ENCODE measurements at regions not wholly inside any gene's neighbourhood (a gene's known extent, or its start where the extent isn't known, plus 50 kb on each side); places are given as distances from the start of the nearest gene placed in this dataset.

- no peak for DNase-seq (ENCODE audit: low spot score)
These were observed 678.1 kb downstream of the MCTP2 start for GRCh38 chr15:94909510-94909909.

GRCh38 chr15:94910166-94910565 lies 678.8 kb downstream of the MCTP2 start:
- DNase-seq (ENCODE audit: low spot score) = no peak

GRCh38 chr15:94912760-94913159 lies 681.4 kb downstream of the MCTP2 start:
- no peak for DNase-seq (ENCODE audit: low spot score)

GRCh38 chr15:94917068-94917467 lies 685.7 kb downstream of the MCTP2 start:
- no peak for DNase-seq (ENCODE audit: low spot score)

GRCh38 chr15:94921936-94922335 lies 690.6 kb downstream of the MCTP2 start:
- no peak for DNase-seq (ENCODE audit: low spot score)

GRCh38 chr15:94924057-94924456 lies 692.7 kb downstream of the MCTP2 start:
- DNase-seq (ENCODE audit: low spot score) = no peak

GRCh38 chr15:94924971-94925598 lies 693.7 kb downstream of the MCTP2 start:
- no peak for DNase-seq (ENCODE audit: low spot score)

- no peak for DNase-seq (ENCODE audit: low spot score)
These were observed 694.3 kb downstream of the MCTP2 start for GRCh38 chr15:94925680-94926079.

GRCh38 chr15:94927003-94927402 lies 695.6 kb downstream of the MCTP2 start:
- no peak for DNase-seq (ENCODE audit: low spot score)

GRCh38 chr15:94929282-94929681 lies 697.9 kb downstream of the MCTP2 start:
- no peak for DNase-seq (ENCODE audit: low spot score)

- DNase-seq (ENCODE audit: low spot score) = no peak
These were observed 699.1 kb downstream of the MCTP2 start for GRCh38 chr15:94930441-94930840.

- DNase-seq (ENCODE audit: low spot score) = no peak
These were observed 699.6 kb downstream of the MCTP2 start for GRCh38 chr15:94930960-94931359.

GRCh38 chr15:94934440-94934839 lies 703.1 kb downstream of the MCTP2 start:
- DNase-seq (ENCODE audit: low spot score) = no peak

- DNase-seq (ENCODE audit: low spot score) = no peak
These were observed 705.9 kb downstream of the MCTP2 start for GRCh38 chr15:94937242-94937641.

- DNase-seq (ENCODE audit: low spot score) = no peak
These were observed 712.5 kb downstream of the MCTP2 start for GRCh38 chr15:94943888-94944287.

- no peak for DNase-seq (ENCODE audit: low spot score)
These were observed 720.2 kb downstream of the MCTP2 start for GRCh38 chr15:94951538-94951937.

GRCh38 chr15:94963953-94964352 lies 732.6 kb downstream of the MCTP2 start:
- no peak for DNase-seq (ENCODE audit: low spot score)

- no peak for DNase-seq (ENCODE audit: low spot score)
These were observed 734.2 kb downstream of the MCTP2 start for GRCh38 chr15:94965593-94965992.

- no peak for DNase-seq (ENCODE audit: low spot score)
These were observed 736.8 kb downstream of the MCTP2 start for GRCh38 chr15:94968133-94968532.

- no peak for DNase-seq (ENCODE audit: low spot score)
These were observed 738.7 kb downstream of the MCTP2 start for GRCh38 chr15:94970096-94970495.

GRCh38 chr15:94970802-94971201 lies 739.4 kb downstream of the MCTP2 start:
- no peak for DNase-seq (ENCODE audit: low spot score)

GRCh38 chr15:94972314-94972713 lies 741.0 kb downstream of the MCTP2 start:
- no peak for DNase-seq (ENCODE audit: low spot score)

GRCh38 chr15:94987085-94987484 lies 755.7 kb downstream of the MCTP2 start:
- DNase-seq (ENCODE audit: low spot score) = no peak

- DNase-seq (ENCODE audit: low spot score) = no peak
These were observed 760.4 kb downstream of the MCTP2 start for GRCh38 chr15:94991718-94992117.

GRCh38 chr15:95009635-95010034 lies 778.3 kb downstream of the MCTP2 start:
- DNase-seq (ENCODE audit: low spot score) = no peak

All from germinal center (tissue), 1 donor.